GM19395 (cell line): ENCODE measurements at regions not wholly inside any gene's neighbourhood (a gene's known extent, or its start where the extent isn't known, plus 50 kb on each side); places are given as distances from the start of the nearest gene placed in this dataset.
A peak's percentile ranks its signal among the peaks of the same experiment; 100 is the strongest.

ENCODE experiments used
- ATAC-seq: cut with Tn5 transposase; IDR thresholded peaks from one replicate; pipeline ENCODE4 v1.9.1; 2021; ENCODE audit warnings: mild to moderate bottlenecking, moderate library complexity; ENCODE audit not compliant: unreplicated experiment

- ATAC-seq = no peak
These were observed 59.6 kb upstream of the FRMD4B start for GRCh38 chr3:69445498-69445897.

GRCh38 chr3:69445024-69445423 lies 59.1 kb upstream of the FRMD4B start:
- no peak for ATAC-seq

DNA sequence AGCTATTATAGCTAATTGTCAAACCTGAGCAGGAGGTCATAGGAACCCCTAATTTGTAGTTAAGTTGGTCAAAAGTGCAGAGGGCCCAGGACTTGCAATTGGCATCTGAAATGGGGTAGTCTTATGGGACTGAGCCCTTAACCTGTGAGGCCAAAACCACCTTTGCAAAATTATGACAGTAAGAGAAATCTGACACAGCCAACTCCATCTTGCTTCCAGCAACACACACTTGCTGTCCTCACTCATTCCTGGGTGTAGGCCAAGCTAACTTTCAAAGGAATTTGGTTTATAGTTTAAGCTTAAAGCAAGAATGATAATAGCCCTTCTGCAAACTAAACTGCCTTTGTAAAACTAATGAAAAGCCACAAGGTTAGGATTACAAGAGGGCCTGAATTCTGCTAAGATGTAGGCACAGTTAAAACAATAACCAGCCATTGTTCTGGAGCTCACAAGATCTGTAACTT lies 57.6 kb upstream of the FRMD4B start:
- ATAC-seq = no peak

DNA sequence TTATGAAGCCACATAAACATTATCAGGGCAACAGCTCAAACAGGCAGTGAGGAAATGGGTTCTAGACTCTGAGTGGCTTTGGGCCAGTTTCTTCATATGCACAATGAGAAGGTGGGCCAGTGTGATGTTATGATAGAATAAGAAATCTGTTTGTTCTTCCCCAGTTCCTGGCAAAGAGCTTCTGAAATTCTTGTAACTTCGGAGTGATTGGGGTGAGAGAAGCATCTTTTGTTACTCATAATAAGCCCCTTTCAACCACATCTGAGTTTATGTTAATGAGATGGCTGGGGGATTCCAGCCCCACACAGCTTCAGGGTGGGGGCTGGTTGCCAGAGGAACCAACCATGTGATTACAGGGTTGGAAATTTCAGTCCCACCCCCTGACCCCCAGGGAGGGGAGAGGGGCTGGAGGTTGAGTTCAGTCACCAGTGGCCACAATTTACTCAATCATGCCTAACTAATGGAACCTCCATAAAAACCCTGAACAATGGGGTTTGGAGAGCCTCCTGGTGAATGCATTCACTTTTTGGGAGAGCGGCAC lies 57.0 kb upstream of the FRMD4B start:
- ATAC-seq = peak; percentile 48

- ATAC-seq = no peak
These were observed 55.8 kb upstream of the FRMD4B start for GRCh38 chr3:69441732-69442131.

DNA sequence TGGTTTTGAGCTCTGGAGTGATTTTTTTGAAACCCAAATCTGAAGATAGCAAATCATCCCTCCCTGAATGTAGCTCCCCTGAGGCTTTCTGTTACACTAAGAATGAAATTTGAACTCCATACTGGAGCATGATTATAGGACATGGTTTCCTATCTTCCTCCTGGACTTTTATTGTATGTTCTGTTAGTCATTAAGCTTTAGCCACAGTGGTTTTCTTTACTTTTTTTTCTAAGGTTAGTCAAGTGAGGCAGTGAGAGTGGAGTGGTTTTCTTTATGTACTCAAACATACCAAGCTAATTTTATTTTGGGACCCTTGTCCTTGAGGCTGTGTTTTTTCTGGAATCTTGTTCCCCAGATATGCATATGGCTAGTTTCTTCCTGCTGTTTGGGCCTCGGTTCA lies 55.2 kb upstream of the FRMD4B start:
- ATAC-seq = no peak

- no peak for ATAC-seq
These were observed 53.9 kb upstream of the FRMD4B start for GRCh38 chr3:69439643-69440270.

DNA sequence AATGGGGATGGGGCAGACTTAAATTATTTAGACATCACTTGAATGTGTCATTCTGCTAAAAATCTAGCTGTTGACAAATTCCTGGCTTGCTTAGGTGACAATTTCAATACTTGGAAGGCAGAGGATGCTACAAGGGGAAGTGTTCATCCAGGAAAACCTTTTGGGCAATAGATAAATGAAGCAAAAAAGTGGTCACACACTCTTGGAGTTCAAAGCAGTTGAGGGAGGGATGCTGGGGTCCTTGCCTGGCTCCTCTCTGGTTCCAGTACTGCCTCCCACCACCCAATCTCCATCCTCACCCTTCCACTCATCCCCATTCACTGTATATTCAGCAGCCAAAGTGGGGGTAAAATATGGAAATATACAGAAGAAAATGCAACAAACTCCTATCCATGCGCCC lies 52.6 kb upstream of the FRMD4B start:
- no peak for ATAC-seq

GRCh38 chr3:69435274-69436265 lies 49.7 kb upstream of the FRMD4B start:
- peak; percentile 62 for ATAC-seq
